K562 (cell line): ENCODE measurements at regions not wholly inside any gene's neighbourhood (a gene's known extent, or its start where the extent isn't known, plus 50 kb on each side); places are given as distances from the start of the nearest gene placed in this dataset.

ENCODE experiments used
- ATAC-seq: fragments of 200-7000 bp; cut with Tn5 transposase; 3 replicates; pipeline ENCODE4 v1.9.1; 2020; ENCODE audit warnings: moderate library complexity
- BruUV-seq: library from RNA; stranded (reverse); fragments of 400-500 nt; replicated peaks from 2 replicates; lab custom pipeline; 2021; lab: Mats Ljungman, UMichigan
- CTCF ChIA-PET: fragments of 300-600 bp; formaldehyde crosslinking; extraction: SDS; loops from one replicate; lab custom pipeline; 2021; ENCODE audit warnings: low intra/inter-chr PET ratio; lab: Yijun Ruan, JAX
- POLR2A ChIA-PET: fragments of 300-600, 350-650 bp; sonication (Branson Sonifier 250); formaldehyde crosslinking; extraction: SDS; loops from one replicate; lab custom pipeline; 2021; ENCODE audit warnings: antibody characterized with exemption, inconsistent platforms; lab: Yijun Ruan, JAX
- DNase-seq, 4 experiments: peaks; one replicate each; pipeline versions ENCODE4 v3.0.0 to v3.0.0-alpha.2; 2011 to 2018; ENCODE audit warnings: low spot score in 3 of 4, mixed read lengths in 3 of 4; ENCODE audit errors: extremely low read depth in 1 of 4
- FAIRE-seq: peaks from 2 replicates; lab custom pipeline; 2011; peaks lifted over from hg19 to GRCh38; lab: Jason Lieb, UNC
- H2AFZ ChIP-seq: 2 replicates; pipeline ENCODE4 v1.6.0; 2011; ENCODE audit warnings: low read depth, low read length, control low read depth, inconsistent platforms
- H3K27ac ChIP-seq: fragments of 200-600 bp; 3 replicates; pipeline ENCODE4 v1.8.0; 2011; ENCODE audit warnings: low read depth, mild to moderate bottlenecking, control low read depth, inconsistent platforms, low read length, moderate library complexity, mixed read lengths; ENCODE audit errors: extremely low read depth
- H3K27me3 ChIP-seq, 2 experiments: fragments of 300-600 bp in 1 of 2; 2 replicates in 1 of 2; 3 replicates in 1 of 2; pipeline versions ENCODE4 v1.6.0 to v1.8.0; 2011; ENCODE audit warnings: inconsistent platforms in 2 of 2, low read length in 2 of 2, mild to moderate bottlenecking in 1 of 2, mixed read lengths in 1 of 2, moderate library complexity in 1 of 2; ENCODE audit not compliant: control insufficient read depth in 2 of 2, insufficient read depth in 2 of 2
- H3K36me3 ChIP-seq: fragments of 300-600 bp; 3 replicates; pipeline ENCODE4 v1.8.0; 2011; ENCODE audit warnings: mild to moderate bottlenecking, low read length, inconsistent platforms; ENCODE audit not compliant: control insufficient read depth, insufficient read depth
- H3K4me1 ChIP-seq, 2 experiments: fragments of 200-600 bp in 1 of 2; replicated peaks in 1 of 2; 2 replicates in 1 of 2; 3 replicates in 1 of 2; pipeline versions ENCODE4 v1.5.1 to v1.8.0; 2011; ENCODE audit warnings: inconsistent platforms in 2 of 2, low read length in 2 of 2, mild to moderate bottlenecking in 1 of 2, mixed read lengths in 1 of 2, moderate library complexity in 1 of 2; ENCODE audit not compliant: control insufficient read depth in 2 of 2, insufficient read depth in 2 of 2
- H3K4me2 ChIP-seq: 2 replicates; pipeline ENCODE4 v1.6.1; 2011; ENCODE audit warnings: low read length, control low read depth, inconsistent platforms, mixed read lengths; ENCODE audit not compliant: insufficient read depth
- H3K4me3 ChIP-seq: fragments of 200-600 bp; sonication (generic), shearing (Covaris generic); 2 replicates; pipeline ENCODE4 v1.5.1; 2016; ENCODE audit warnings: control low read depth, inconsistent platforms
- H3K79me2 ChIP-seq: fragments of 200-600 bp; 3 replicates; pipeline ENCODE4 v1.8.0; 2011; ENCODE audit warnings: low read length, inconsistent platforms; ENCODE audit not compliant: control insufficient read depth, insufficient read depth
- H3K9ac ChIP-seq, 2 experiments: 2 replicates each; pipeline versions ENCODE4 v1.6.0 to v1.6.1; 2011; ENCODE audit warnings: low read depth in 2 of 2, low read length in 2 of 2, control low read depth in 1 of 2, inconsistent platforms in 1 of 2, mild to moderate bottlenecking in 1 of 2, mixed read lengths in 1 of 2; ENCODE audit not compliant: insufficient read depth in 1 of 2
- H3K9me1 ChIP-seq: one replicate; pipeline ENCODE4 v1.6.0; 2011; ENCODE audit warnings: inconsistent platforms, mild to moderate bottlenecking, low read length, moderate library complexity; ENCODE audit not compliant: control insufficient read depth, insufficient read depth
- H3K9me3 ChIP-seq: replicated peaks from 2 replicates; pipeline ENCODE4 v1.5.1; 2011; ENCODE audit warnings: low read depth, low read length, inconsistent platforms; ENCODE audit not compliant: control insufficient read depth, insufficient read depth
- H4K20me1 ChIP-seq: replicated peaks from 2 replicates; pipeline ENCODE4 v1.6.1; 2011; ENCODE audit warnings: low read length, inconsistent platforms, mixed read lengths; ENCODE audit not compliant: control insufficient read depth, insufficient read depth
- ARID1B ChIP-seq: fragments of 450-650 bp; IDR thresholded peaks from 2 replicates; pipeline ENCODE4 v1.6.1; 2016; ENCODE audit warnings: antibody characterized with exemption, mild to moderate bottlenecking, inconsistent platforms
- ATF7 ChIP-seq: fragments of 450-650 bp; IDR thresholded peaks from 2 replicates; pipeline ENCODE4 v1.7.1; 2014; ENCODE audit warnings: mild to moderate bottlenecking, moderate library complexity
- CBFA2T3 ChIP-seq: fragments of 450-650 bp; IDR thresholded peaks from 2 replicates; pipeline ENCODE4 v1.6.1; 2017
- CTBP1 ChIP-seq: fragments of 450-650 bp; IDR thresholded peaks from 2 replicates; pipeline ENCODE4 v1.6.1; 2016; ENCODE audit warnings: borderline replicate concordance
- DACH1 ChIP-seq: fragments of 450-650 bp; IDR thresholded peaks from 2 replicates; pipeline ENCODE4 v1.6.1; 2018; ENCODE audit not compliant: partially characterized antibody
- EHMT2 ChIP-seq: fragments of 450-650 bp; IDR thresholded peaks from 2 replicates; pipeline ENCODE4 v1.6.1; 2018; ENCODE audit warnings: antibody characterized with exemption
- EP300 ChIP-seq: IDR thresholded peaks from 2 replicates; pipeline ENCODE4 v1.6.1; 2012; ENCODE audit warnings: low read length, improper control_type of control experiment
- FOSL1 ChIP-seq: fragments of 200-800 bp; sonication (Bioruptor generic); conservative IDR thresholded peaks from 2 replicates; pipeline ENCODE4 v1.6.1; 2016; ENCODE audit warnings: missing genetic modification characterization, missing compliant biosample characterization
- MAFK ChIP-seq: IDR thresholded peaks from 2 replicates; pipeline ENCODE4 v1.6.1; 2011; ENCODE audit warnings: low read length, improper control_type of control experiment
- REST ChIP-seq, 2 experiments: fragments of 450-650 bp; formaldehyde crosslinking in 1 of 2; IDR thresholded peaks; 2 replicates each; pipeline versions ENCODE4 v1.4.0 to v1.6.1; 2014 to 2020; ENCODE audit warnings: mild to moderate bottlenecking in 2 of 2, borderline replicate concordance in 1 of 2, low read depth in 1 of 2
- SIN3B ChIP-seq: fragments of 450-650 bp; IDR thresholded peaks from 2 replicates; pipeline ENCODE4 v1.6.1; 2017; ENCODE audit warnings: low read depth, mild to moderate bottlenecking, moderate library complexity
- SMC3 ChIP-seq: conservative IDR thresholded peaks from 2 replicates; pipeline ENCODE4 v1.6.1; 2011; ENCODE audit warnings: low read depth, low read length, improper control_type of control experiment; ENCODE audit not compliant: insufficient read depth
- SOX6 ChIP-seq: fragments of 450-650 bp; IDR thresholded peaks from 2 replicates; pipeline ENCODE4 v1.6.1; 2014; ENCODE audit warnings: mild to moderate bottlenecking
- STAT5A ChIP-seq: IDR thresholded peaks from 2 replicates; pipeline ENCODE4 v1.6.1; 2012; ENCODE audit warnings: low read length, inconsistent platforms, borderline replicate concordance
- TEAD4 ChIP-seq, 2 experiments: sonication (generic) in 1 of 2; formaldehyde crosslinking in 1 of 2; IDR thresholded peaks; 2 replicates each; pipeline versions ENCODE4 v1.6.1 to v1.8.0; 2012 to 2022; ENCODE audit warnings: borderline replicate concordance in 1 of 2, inconsistent platforms in 1 of 2, low read length in 1 of 2, mild to moderate bottlenecking in 1 of 2, missing genetic modification reagents in 1 of 2
- ZNF133 ChIP-seq: fragments of 250-450 bp; sonication (Bioruptor Pico); IDR thresholded peaks from 2 replicates; pipeline ENCODE4 v1.4.0; 2020; ENCODE audit warnings: mild to moderate bottlenecking
- ZNF24 ChIP-seq: fragments of 450-650 bp; IDR thresholded peaks from 2 replicates; pipeline ENCODE4 v1.6.1; 2016
- WGBS: fragments of 100-300 bp; shearing (Covaris generic); methylation state at CpG from one replicate; pipeline ENCODE4 v1.1.6; 2016; ENCODE audit warnings: low coverage, mixed read lengths; ENCODE audit not compliant: insufficient coverage; ENCODE audit errors: missing lambda C conversion rate; 5-methylcytosine and 5-hydroxymethylcytosine counted together
- in situ Hi-C: fragments of 300-500 bp; cut with MboI; formaldehyde crosslinking; loops from 4 replicates; pipeline ENCODE4 v1.15.0; 2018; ENCODE audit warnings: inconsistent platforms, mixed read lengths
- intact Hi-C: fragments of 100-400 bp; cut with micrococcal nuclease; formaldehyde crosslinking; loops from 2 replicates; pipeline ENCODE4 v1.14.2; 2022

- BruUV-seq = no TSS peak
- peak; percentile 87 for ATAC-seq
- Histone ChIP-seq H3K79me2 (no peaks in the 10 kb centered on the region), H3K27me3 (no peaks in the 10 kb centered on the region), H2AFZ (peak overlapping the region; percentile 64), H3K4me3 (no peak overlapping the region), H3K36me3 (no peaks in the 10 kb centered on the region), H3K9me1 (no peaks in the 10 kb centered on the region), H3K4me1 (peaks cover 0 to 7% of the 10 kb centered on the region in 2 experiments; a peak in 2 of 5 replicates), H3K9me3 (no peaks in the 10 kb centered on the region), H3K4me2 (no peak overlapping the region), H3K9ac (no peak overlapping the region), H3K27ac (no peak overlapping the region), H4K20me1 (no peaks in the 10 kb centered on the region)
- ChIA-PET POLR2A (no interaction called here), CTCF (no interaction called here)
- in situ Hi-C loops = no loop called here
- 21% methylated on average over 6 of the region's 6 CpGs for WGBS
- peak; percentile 93 for FAIRE-seq
- peak in 2 of 4 experiments; percentile 51 to 69 for DNase-seq
- intact Hi-C loops = loop anchor here (5.0 to 10.0 kb wide), 3 partner anchors 114 to 667 kb away; partner anchors contain the start of gene TRIB2
- TF ChIP-seq SMC3 = peak; percentile 31; the same call in 1 of the 2 replicates
- TF ChIP-seq DACH1 = peak; percentile 40
- TF ChIP-seq ZNF24 = peak; percentile 36; the same call in 1 of the 2 replicates
- TF ChIP-seq ZNF133 (CRISPR knock-in tag) = no peak
- peak; percentile 53 for TF ChIP-seq ATF7
- TF ChIP-seq STAT5A = no peak
- TF ChIP-seq REST (IDR thresholded peaks at IDR 0.05; ENCODE audit: borderline replicate concordance) = peak; percentile 66; the same call in 1 of the 2 replicates
- no peak for TF ChIP-seq REST (CRISPR knock-in tag; IDR thresholded peaks at IDR 0.05; ENCODE audit: low read depth)
- TF ChIP-seq MAFK = peak; percentile 34; the same call in 1 of the 2 replicates
- TF ChIP-seq TEAD4 (IDR thresholded peaks at IDR 0.05; ENCODE audit: low read length) = peak; percentile 51; the same call in 1 of the 2 replicates
- TF ChIP-seq TEAD4 (CRISPR knock-in tag; IDR thresholded peaks at IDR 0.05; ENCODE audit: borderline replicate concordance) = no peak
- TF ChIP-seq SIN3B = no peak
- peak; percentile 50; the same call in 1 of the 2 replicates for TF ChIP-seq CBFA2T3
- TF ChIP-seq SOX6 = peak; percentile 17; the same call in 1 of the 2 replicates
- TF ChIP-seq FOSL1 (tag) = peak; percentile 81
- peak; percentile 40; the same call in 1 of the 2 replicates for TF ChIP-seq EP300
- TF ChIP-seq EHMT2 = 0 out of 2 replicates have a peak, but pooled peaks have one; percentile 22
- TF ChIP-seq CTBP1 = peak; percentile 66; the same call in 1 of the 2 replicates
- TF ChIP-seq ARID1B = peak; percentile 51
Observed at GRCh38 chr2:12050396-12050795, 304.0 kb downstream of the LPIN1 start.
